Urinary bladder (tissue), 3 donors: ENCODE measurements at regions not wholly inside any gene's neighbourhood (a gene's known extent, or its start where the extent isn't known, plus 50 kb on each side); places are given as distances from the start of the nearest gene placed in this dataset.
A peak's percentile ranks its signal among the peaks of the same experiment; 100 is the strongest.
"Not testable (repeated sequence)": the region's sequence is repeated elsewhere in the genome, so short reads cannot be mapped to it uniquely, and the experiment has no call there.

Experiments
- DNase-seq: peaks from one replicate; pipeline ENCODE4 v3.0.0-alpha.2; 2015; ENCODE audit errors: extremely low spot score
- H3K27ac ChIP-seq: one replicate; pipeline ENCODE4 v1.5.1; 2013; ENCODE audit warnings: low read depth, mild to moderate bottlenecking, moderate library complexity
- H3K36me3 ChIP-seq: one replicate; pipeline ENCODE4 v1.6.1; 2013; ENCODE audit warnings: mild to moderate bottlenecking, moderate library complexity; ENCODE audit not compliant: insufficient read depth
- H3K4me1 ChIP-seq: one replicate; pipeline ENCODE4 v1.6.1; 2013; ENCODE audit warnings: mild to moderate bottlenecking, moderate library complexity; ENCODE audit not compliant: insufficient read depth
- H3K4me3 ChIP-seq: one replicate; pipeline ENCODE4 v1.5.1; 2013; ENCODE audit warnings: low read depth, low read length
- WGBS: extraction: QIAGEN DNeasy Blood & Tissue Kit; methylation state at CpG from one replicate; pipeline ENCODE4 v1.1.7; 2013; 5-methylcytosine and 5-hydroxymethylcytosine counted together
- donor health status: healthy with polysubstance abuse.
- donor health status: healthy.

DNA sequence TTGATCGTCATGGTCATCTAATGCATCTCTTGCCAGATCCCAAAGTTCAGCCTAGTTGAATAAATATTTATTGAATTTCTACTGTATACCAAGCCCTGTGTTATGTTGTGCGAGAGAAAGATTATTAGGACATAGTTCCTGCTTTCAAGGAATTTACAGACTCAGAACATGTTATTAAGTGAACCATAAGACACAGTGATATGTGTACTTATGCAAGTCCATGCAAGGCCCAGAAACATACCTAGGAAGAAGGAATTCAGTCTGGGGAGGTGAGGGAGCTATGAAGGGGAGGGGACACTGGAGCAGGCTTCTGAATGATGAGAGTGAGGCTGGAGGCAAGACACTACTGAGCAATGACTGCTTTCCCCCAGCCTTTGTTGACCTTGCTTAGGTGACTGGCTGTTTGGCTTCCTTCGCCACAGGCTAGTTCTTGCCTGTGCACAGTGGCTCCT is 81.4 kb downstream of the ACAA2 start:
- Histone ChIP-seq H3K36me3 (no peaks in the 10 kb centered on the region), H3K4me3 (no peak overlapping the region), H3K27ac (no peak overlapping the region), H3K4me1 (peaks cover 2% of the 10 kb centered on the region)
- WGBS, result 74% methylated on average over 3 of the region's 3 CpGs
- DNase-seq, result peak; percentile 64

DNA sequence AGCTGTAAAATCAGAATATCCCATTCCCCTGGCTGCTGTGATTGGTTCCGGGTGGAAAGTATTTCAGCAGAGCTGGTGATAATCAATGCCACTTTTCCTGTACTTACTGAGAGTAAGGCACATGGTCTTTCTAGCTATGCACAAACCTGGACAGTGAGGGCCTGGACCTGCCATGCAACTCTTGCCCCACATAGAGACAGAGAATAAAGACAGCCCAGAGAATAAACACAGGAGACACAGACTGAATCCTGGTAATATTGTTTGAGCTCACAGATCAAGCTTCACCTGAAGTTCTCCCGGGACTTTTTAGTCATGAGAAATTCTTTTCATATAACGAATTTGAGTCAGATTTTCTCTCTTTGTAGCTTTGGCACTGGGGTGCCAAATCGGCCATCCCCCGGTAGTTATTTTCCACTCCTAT is 81.9 kb downstream of the ACAA2 start:
- WGBS, result 78% methylated on average over 5 of the region's 5 CpGs
- Histone ChIP-seq H3K36me3 (no peaks in the 10 kb centered on the region), H3K4me3 (no peak overlapping the region), H3K4me1 (peaks cover 2% of the 10 kb centered on the region), H3K27ac (no peak overlapping the region)
- DNase-seq, result no peak

DNA sequence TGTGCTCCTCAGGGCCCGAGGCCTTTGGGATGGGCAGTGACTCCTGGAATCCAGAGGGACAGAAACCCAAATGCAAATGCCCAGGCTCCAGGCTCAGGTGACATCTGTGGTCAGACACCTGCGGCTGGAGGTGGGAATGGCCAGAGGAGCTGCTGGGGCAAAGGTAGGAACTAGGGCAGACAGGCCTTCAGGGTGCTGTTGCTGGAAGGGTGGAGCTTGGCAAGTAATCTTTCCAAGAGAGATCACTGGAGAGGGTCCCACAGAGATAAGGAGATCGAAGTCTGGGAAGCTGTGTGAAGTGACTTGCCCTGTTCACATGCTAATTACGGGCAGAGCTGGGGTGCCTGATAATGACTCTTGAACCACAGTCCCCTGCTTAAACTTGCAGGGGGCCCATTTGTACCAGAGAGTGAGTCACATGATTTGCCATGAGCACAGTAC is 82.4 kb downstream of the ACAA2 start:
- Histone ChIP-seq H3K27ac (no peak overlapping the region), H3K4me1 (peaks cover 2% of the 10 kb centered on the region), H3K4me3 (no peak overlapping the region), H3K36me3 (no peaks in the 10 kb centered on the region)
- DNase-seq, result no peak
- 80% methylated on average over 4 of the region's 4 CpGs for WGBS

DNA sequence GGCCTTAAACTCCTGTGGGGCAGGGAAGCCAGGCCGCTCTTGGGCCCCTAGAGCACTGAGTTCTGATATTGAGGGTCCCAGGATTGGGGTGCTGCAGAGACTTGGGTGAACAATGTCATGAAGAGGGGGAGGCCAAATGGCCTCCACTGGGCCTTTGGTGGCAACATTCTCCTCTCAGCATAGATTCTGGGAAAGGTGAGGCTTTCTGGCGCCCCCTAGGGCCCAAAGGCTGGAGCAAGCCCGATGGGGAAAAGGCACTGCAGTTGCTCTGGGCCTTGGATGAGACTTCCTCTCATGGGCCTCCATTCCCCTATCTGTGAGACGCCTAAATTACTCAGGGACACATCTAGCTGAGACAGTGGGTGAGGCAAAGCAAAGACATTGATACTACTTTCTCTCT is 84.8 kb downstream of the ACAA2 start:
- 72% methylated on average over 4 of the region's 4 CpGs for WGBS

DNA sequence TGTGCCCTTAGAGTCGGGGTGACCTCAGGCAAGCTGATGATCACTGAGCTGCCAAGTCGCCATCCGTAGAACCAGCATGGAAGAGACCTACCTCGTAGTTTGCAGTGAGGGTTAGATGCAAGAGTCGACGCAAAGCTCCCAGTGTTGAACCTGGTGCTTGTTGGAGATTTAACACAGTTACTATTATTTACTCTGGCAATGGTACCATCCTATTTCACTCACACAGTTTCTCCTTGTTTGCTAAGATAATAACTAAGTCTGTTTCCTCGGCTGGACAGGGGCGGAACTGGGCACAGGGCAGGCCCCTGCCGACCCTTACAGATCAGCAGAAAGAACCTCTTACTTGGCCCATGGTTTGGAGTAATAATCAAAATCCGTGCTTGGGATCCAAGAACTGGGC is 85.5 kb downstream of the ACAA2 start:
- H3K27ac ChIP-seq, result no peak overlapping the region
- no peaks in the 10 kb centered on the region for H3K36me3 ChIP-seq
- 89% methylated on average over 10 of the region's 10 CpGs for WGBS
- H3K4me3 ChIP-seq, result no peak overlapping the region
- peaks cover 2% of the 10 kb centered on the region for H3K4me1 ChIP-seq
- DNase-seq, result no peak

More for the DNA sequence above, 84.8 kb downstream of the ACAA2 start:
- H3K27ac ChIP-seq, result no peak overlapping the region
- H3K4me1 ChIP-seq, result peaks cover 2% of the 10 kb centered on the region
- no peak overlapping the region for H3K4me3 ChIP-seq
- no peak for DNase-seq
- H3K36me3 ChIP-seq, result no peaks in the 10 kb centered on the region

DNA sequence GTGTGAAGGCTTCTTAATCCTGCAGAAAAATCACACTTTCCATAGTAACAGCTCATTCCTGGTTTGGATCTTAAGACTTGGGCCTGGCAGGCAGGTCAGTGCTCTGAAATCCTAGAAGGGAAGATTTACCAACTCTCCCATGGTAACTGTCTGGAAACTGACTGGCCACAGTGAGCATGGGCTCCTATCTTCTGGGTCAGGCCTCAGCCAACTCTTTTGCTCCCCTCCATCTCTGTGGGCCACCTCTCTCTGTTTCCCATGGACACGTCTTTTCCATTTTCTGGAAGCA is 86.7 kb downstream of the ACAA2 start:
- H3K4me1 ChIP-seq, result no peaks in the 10 kb centered on the region
- peak overlapping the region; percentile 26 for H3K27ac ChIP-seq
- H3K36me3 ChIP-seq, result no peaks in the 10 kb centered on the region
- 94% methylated on average over 1 of the region's 1 CpG for WGBS
- no peak for DNase-seq
- no peak overlapping the region for H3K4me3 ChIP-seq

DNA sequence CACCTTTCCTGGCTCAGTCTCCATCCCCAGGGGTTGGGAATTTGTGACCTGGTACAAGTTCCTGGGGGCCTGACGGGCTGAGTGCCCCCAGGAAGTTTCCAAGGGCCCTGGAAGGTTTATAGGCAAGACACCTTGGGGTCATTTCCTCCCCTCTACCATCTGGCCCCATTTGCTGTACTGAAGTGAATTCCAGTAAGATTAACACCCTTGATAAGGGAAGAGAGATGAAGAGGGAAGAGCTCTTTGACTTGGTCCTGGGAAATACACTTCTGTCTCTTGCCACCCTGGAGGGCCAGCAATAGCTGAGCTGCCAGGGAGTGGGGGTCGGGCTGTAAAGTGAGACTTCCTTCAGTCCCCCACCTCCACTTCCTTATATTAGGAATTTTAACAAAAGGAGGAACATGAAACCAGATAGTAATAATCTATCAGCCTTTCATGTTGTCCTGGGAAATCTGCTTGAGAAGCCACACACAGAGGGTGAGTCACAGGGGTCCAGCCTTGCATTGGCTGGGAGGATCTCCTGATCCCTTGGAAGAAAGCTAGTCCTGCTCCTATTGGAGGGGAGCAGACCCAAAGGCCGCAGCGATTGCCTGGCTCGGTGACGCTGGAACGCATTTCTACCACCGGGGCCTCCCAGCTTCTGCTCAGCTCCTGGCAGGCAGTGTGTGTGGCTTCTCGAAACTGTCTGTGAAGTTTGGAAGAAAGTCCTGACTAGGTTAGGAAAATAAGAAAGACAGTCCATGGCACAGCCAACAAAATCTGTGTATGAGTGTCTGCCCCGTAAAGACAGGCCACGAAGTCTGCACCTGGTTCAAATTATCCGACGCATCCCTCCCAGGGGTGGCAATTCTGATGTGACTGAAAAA is 87.3 kb downstream of the ACAA2 start:
- H3K36me3 ChIP-seq, result no peaks in the 10 kb centered on the region
- H3K4me1 ChIP-seq, result no peaks in the 10 kb centered on the region
- peak overlapping the region; percentile 26 for H3K27ac ChIP-seq
- H3K4me3 ChIP-seq, result no peak overlapping the region
- 46% methylated on average over 13 of the region's 13 CpGs for WGBS
- DNase-seq, result no peak

DNA sequence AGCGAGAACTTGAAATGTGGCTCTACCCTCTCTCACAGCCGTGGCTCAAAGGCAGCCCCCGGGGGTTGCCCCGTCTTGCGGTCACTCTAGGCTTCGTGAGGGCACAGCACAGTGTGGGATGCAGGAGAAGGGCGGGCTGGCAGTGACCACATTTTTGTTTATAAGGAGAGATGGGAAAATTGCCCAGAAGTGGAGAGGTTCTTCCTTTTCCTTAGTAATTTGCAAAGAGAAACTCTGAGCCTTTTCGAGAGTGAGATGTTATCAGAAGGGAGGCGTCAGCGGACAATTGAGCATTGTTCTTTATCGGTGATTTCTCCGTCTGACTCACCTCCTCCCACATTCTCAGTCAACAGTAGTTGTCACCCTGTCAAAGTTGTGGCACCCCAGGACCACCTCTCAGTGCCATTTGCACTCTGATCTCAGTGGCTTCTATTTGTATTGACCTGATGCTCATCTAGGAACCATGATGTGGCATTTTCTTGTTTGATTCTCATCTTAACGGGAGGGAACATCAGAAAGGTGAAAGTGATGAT is 89.6 kb downstream of the ACAA2 start:
- Histone ChIP-seq H3K4me3 (no peak overlapping the region), H3K36me3 (no peaks in the 10 kb centered on the region), H3K4me1 (no peaks in the 10 kb centered on the region), H3K27ac (no peak overlapping the region)
- DNase-seq, result no peak
- 32% methylated on average over 13 of the region's 13 CpGs for WGBS

DNA sequence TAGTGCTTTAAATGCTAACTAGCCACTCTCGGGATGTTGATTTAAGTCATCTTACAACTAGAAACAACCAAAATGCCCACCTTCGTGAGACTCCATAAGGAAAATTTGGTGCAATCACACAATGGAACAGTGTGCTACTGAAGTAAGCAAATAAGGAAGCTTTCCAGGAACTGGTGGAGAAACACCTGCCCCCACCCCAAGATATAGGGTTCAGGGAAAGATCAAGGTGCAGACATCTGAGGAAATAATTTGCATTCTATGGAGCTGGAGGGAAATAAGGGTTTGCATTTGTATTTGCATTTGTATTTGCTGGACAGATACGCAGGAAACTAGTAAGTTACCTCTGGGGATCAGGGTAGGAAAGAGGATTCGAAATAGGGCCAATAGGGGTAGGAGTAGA is 90.9 kb downstream of the ACAA2 start:
- Histone ChIP-seq H3K27ac (no peak overlapping the region), H3K4me1 (no peaks in the 10 kb centered on the region), H3K36me3 (no peaks in the 10 kb centered on the region), H3K4me3 (no peak overlapping the region)
- no peak for DNase-seq
- WGBS, result 67% methylated on average over 4 of the region's 4 CpGs

DNA sequence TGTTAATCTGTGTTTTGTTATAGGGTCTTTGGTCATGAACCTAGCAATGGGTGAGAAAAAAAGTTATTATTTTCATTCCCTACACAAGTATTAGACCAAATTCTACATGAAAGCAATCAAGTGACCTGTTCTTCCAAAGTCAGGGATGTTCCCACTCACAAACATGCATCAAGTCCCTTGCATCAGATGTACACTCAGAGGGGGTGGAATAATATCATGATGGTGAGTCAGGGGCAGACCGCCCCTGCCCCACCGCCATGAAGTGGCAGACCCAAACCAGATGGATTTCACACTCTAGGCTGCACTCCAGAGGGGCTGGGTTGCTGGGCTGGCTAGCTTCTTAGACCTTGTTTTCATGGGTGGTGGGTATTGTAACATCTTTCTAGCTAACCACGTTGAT is 91.4 kb downstream of the ACAA2 start:
- H3K4me1 ChIP-seq, result no peaks in the 10 kb centered on the region
- no peaks in the 10 kb centered on the region for H3K36me3 ChIP-seq
- no peak for DNase-seq
- H3K4me3 ChIP-seq, result no peak overlapping the region
- H3K27ac ChIP-seq, result no peak overlapping the region
- WGBS, result 89% methylated on average over 3 of the region's 3 CpGs

DNA sequence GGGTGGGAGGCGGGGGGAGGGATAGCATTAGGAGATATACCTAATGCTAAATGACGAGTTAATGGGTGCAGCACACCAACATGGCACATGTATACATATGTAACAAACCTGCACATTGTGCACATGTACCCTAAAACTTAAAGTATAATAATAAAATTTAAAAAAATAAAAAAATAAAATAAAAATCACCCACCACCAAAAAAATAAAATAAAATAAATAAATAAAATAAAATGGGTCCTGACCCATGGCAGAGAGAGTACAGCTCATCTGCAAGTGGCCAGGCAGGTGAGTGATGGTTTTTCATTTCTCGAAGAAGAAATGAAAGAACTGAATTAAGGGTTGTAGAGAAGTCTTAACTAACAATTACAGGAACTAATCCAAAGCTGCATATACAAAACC is 92.4 kb downstream of the ACAA2 start:
- DNase-seq, result not testable (repeated sequence)

DNA sequence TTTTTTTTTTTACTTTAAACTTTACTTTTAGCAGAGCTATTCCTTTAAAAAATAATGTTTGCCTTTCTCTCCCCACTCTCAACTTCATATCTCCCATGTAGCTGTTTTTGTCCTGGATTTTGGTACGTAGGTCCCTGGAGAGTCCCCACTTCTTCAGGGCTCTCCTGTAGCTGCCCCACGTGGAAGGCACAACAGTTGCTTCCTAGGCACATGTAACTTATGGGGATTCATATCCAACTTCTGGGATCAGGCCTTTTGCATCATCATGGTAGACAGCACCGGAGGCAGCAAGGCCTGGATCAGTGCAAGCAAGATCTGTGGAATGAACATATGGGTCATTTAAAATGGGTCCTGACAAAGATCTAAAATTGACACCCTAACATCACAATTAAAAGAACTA is 95.7 kb downstream of the ACAA2 start:
- Histone ChIP-seq H3K36me3 (no peaks in the 10 kb centered on the region), H3K27ac (no peak overlapping the region), H3K4me1 (no peaks in the 10 kb centered on the region), H3K4me3 (no peak overlapping the region)
- DNase-seq, result no peak
- WGBS, result 89% methylated on average over 3 of the region's 3 CpGs

More for the DNA sequence above, 92.4 kb downstream of the ACAA2 start:
- not testable (repeated sequence) for H3K4me3 ChIP-seq, H3K36me3 ChIP-seq, H3K4me1 ChIP-seq, H3K27ac ChIP-seq
- 91% methylated on average over 3 of the region's 3 CpGs for WGBS

DNA sequence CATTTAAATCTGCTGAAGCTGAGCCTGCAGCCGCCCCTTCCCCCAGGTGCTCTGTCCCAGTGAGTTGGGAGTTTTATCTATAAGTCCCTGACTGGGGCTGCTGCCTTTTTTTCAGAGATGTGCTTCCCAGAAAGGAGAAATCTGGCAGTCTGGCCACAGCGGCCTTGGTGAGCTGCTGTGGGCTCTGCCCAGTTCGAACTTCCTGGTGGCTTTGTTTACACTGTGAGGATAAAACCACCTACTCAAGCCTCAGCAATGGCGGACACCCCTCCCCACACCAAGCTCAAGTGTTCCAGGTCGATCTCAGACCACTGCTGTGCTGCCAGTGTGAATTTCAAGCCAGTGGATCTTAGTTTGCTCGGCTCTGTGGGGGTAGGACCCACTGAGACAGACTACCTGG is 97.3 kb downstream of the ACAA2 start:
- WGBS, result 71% methylated on average over 6 of the region's 6 CpGs
- Histone ChIP-seq H3K27ac (no peak overlapping the region), H3K4me1 (no peaks in the 10 kb centered on the region), H3K36me3 (no peaks in the 10 kb centered on the region), H3K4me3 (no peak overlapping the region)
- no peak for DNase-seq

DNA sequence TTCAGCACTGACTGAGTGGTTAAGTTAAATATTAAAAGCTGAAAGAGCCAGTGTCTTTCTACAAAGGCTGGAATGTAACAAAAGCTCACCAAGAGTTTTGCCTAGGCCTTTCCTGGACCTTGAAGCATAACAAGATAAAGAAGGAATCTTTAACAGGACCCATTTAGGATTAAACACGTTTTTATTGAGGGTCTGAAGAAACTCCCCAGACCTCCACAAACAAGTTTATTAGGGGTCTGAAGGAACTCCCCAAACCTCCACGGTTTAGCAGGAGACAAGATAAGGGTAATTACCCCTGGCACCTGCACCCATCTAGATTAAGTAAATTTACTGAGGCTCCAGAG is 104.0 kb downstream of the ACAA2 start:
- Histone ChIP-seq H3K4me1 (no peaks in the 10 kb centered on the region), H3K27ac (no peak overlapping the region), H3K36me3 (no peaks in the 10 kb centered on the region), H3K4me3 (no peak overlapping the region)
- DNase-seq, result no peak
- 28% methylated on average over 2 of the region's 2 CpGs for WGBS
